ENCODE measurements at regions not wholly inside any gene's neighbourhood (a gene's known extent, or its start where the extent isn't known, plus 50 kb on each side); places are given as distances from the start of the nearest gene placed in this dataset.

GRCh38 chr13:50123862-50124535, 108.8 kb downstream of the KCNRG start:
- no peaks in the 10 kb centered on the region for H3K79me2 ChIP-seq (ENCODE audit: insufficient read depth, low read length)
- H3K4ac ChIP-seq (ENCODE audit: low read depth, low read length) = no peak overlapping the region
- peak overlapping the region; percentile 69 to 86 for H3K4me3 Mint-ChIP-seq
- no peak overlapping the region for H2BK15ac ChIP-seq (ENCODE audit: low read depth, low read length)
- H3K18ac ChIP-seq (ENCODE audit: insufficient read length, low read depth, low read length) = no peak overlapping the region
- H3K27ac ChIP-seq (ENCODE audit: insufficient read length, low read depth, low read length) = no peak overlapping the region
- no peak overlapping the region for H3K9ac ChIP-seq (ENCODE audit: extremely low read depth, insufficient read length, low read length)
- DNase-seq = peak; percentile 88
- no peaks in the 10 kb centered on the region for H3K79me1 ChIP-seq (ENCODE audit: insufficient read depth, low read depth, low read length, poor library complexity, severe bottlenecking)
- H4K5ac ChIP-seq (ENCODE audit: insufficient read length, low read depth, low read length) = no peak overlapping the region
- H2AK5ac ChIP-seq (ENCODE audit: insufficient read length, low read length) = no peak overlapping the region
- no peak for TF ChIP-seq CTCF (conservative IDR thresholded peaks at IDR 0.05)
- peaks cover 81% of the 10 kb centered on the region for H3K27me3 Mint-ChIP-seq (ENCODE audit: low read depth)
- H3K4me2 ChIP-seq (ENCODE audit: insufficient read depth, insufficient read length, low read length) = peak overlapping the region; percentile 74
- no peak overlapping the region for H4K91ac ChIP-seq (ENCODE audit: insufficient read length, low read depth, low read length)
- peaks cover 0 to 1% of the 10 kb centered on the region in 2 experiments; a peak in 3 of 5 replicates for H3K9me3 Mint-ChIP-seq
- H4K8ac ChIP-seq (replicated peaks; ENCODE audit: insufficient read length, low read depth, low read length) = no peak overlapping the region
- no peak overlapping the region for H2AFZ ChIP-seq (ENCODE audit: low read length)
- H2BK12ac ChIP-seq (ENCODE audit: insufficient read length, low read depth, low read length) = no peak overlapping the region
- WGBS (ENCODE audit: extremely low coverage, insufficient read length, low lambda C conversion rate) = no CpG with 5 or more reads among the region's 69 CpGs
- H2BK120ac ChIP-seq (ENCODE audit: low read depth, low read length, poor library complexity, severe bottlenecking) = no peak overlapping the region
- peak overlapping the region; percentile 80 for H3K14ac ChIP-seq (ENCODE audit: insufficient read depth, low read length)
- no peak overlapping the region for H2BK5ac ChIP-seq (ENCODE audit: insufficient read length, low read length)
- H3T11ph ChIP-seq (ENCODE audit: low read length) = no peak overlapping the region
- no peak overlapping the region for H3K56ac ChIP-seq (ENCODE audit: insufficient read length, low read depth, low read length)
- no peaks in the 10 kb centered on the region; a peak in 1 of 7 replicates for H3K36me3 Mint-ChIP-seq (ENCODE audit: insufficient read depth in 1 of 3, low read depth in 3 of 3)
- H3K9me3 ChIP-seq (ENCODE audit: control insufficient read depth, low read depth, low read length) = no peaks in the 10 kb centered on the region
- peaks cover 37% of the 10 kb centered on the region for H3K23me2 ChIP-seq (ENCODE audit: insufficient read length, low read depth, low read length, poor library complexity, severe bottlenecking)
- no peak overlapping the region for H3K27ac Mint-ChIP-seq
- peaks cover 55% of the 10 kb centered on the region for H3K27me3 ChIP-seq (ENCODE audit: insufficient read depth, low read length)
- no peak overlapping the region for H3K23ac ChIP-seq (ENCODE audit: insufficient read length, low read depth, low read length)
- H3K4me1 Mint-ChIP-seq = peaks cover 33 to 49% of the 10 kb centered on the region in 2 experiments
- peaks cover 3% of the 10 kb centered on the region; the same call in 1 of the 2 replicates for H3K4me1 ChIP-seq (ENCODE audit: insufficient read depth, low read length)
- H4K20me1 ChIP-seq (ENCODE audit: control insufficient read depth, insufficient read depth, insufficient read length) = no peaks in the 10 kb centered on the region
- H2BK20ac ChIP-seq (ENCODE audit: low read depth, low read length, poor library complexity, severe bottlenecking) = no peak overlapping the region

Measured in H9 (cell line).